ENCODE measurements at regions not wholly inside any gene's neighbourhood (a gene's known extent, or its start where the extent isn't known, plus 50 kb on each side); places are given as distances from the start of the nearest gene placed in this dataset.

DNA sequence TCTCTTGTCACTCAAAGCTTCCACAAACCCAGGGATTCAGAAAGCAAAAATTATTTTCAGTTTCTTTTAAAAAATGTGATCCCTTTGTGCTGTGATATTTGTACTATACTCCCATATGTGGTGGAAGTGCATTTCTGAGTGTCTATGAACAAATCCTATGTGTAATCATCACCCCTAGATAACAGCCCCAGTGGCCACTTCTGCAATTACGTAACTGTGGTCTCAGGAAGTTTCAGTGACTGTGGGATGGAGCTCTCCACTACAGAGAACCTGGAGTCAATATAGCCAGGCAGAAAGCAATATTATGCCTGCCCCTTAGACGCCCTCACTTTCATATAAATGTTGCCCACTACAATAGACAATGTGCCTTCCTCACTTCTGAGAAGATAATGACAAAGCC lies 1101.7 kb upstream of the GHITM start:
- no peak for FAIRE-seq

GRCh38 chr10:83038631-83039030 lies 1100.7 kb upstream of the GHITM start:
- no peak for FAIRE-seq

DNA sequence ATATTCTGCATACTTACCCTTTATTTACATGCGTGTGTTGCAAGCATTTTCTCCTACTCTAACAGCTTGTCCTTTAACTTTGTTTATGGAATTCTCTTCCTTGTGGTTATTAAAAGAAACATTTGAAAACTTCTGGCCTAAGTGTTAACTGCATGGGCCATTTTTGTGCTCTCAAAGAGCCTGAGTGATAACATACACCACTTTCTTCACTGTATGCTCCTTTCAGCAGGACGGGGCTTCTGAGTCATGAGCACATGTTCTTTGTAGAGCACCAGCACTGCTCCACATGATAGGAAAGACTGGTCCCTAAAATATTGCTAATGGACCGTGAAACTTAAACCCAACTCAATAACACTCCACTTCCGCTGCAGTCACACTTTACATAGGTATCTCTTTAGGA lies 1093.6 kb upstream of the GHITM start:
- FAIRE-seq: no peak

GRCh38 chr10:83050815-83051214 lies 1088.5 kb upstream of the GHITM start:
- no peak for FAIRE-seq

GRCh38 chr10:83062871-83063270 lies 1076.4 kb upstream of the GHITM start:
- no peak for FAIRE-seq

- FAIRE-seq: no peak
Measured at GRCh38 chr10:83073472-83073871, 1065.8 kb upstream of the GHITM start.

GRCh38 chr10:83075016-83075814 lies 1064.1 kb upstream of the GHITM start:
- no peak for FAIRE-seq

GRCh38 chr10:83075815-83076355 lies 1063.4 kb upstream of the GHITM start:
- no peak for FAIRE-seq

- no peak for FAIRE-seq
Measured at GRCh38 chr10:83076443-83076842, 1062.9 kb upstream of the GHITM start.

DNA sequence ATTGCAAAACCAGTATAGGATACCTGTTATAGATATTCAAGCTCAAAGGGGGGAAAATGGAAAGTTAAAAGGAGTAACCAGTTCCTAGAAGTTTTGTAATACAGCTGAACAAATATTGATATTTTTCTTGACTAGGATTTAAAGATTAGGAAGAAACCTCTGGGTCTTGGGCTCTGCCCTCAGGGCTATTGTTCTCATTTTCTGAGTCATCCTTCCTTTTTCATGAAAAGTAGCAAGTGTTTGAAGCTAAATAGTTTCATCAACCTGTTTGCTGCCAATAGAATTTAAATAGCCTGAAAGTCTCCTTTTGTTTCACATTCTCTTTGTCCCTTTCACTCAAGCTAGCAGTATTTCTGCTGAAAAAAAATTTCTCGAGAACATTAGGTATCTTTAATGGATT lies 1061.1 kb upstream of the GHITM start:
- FAIRE-seq: no peak

DNA sequence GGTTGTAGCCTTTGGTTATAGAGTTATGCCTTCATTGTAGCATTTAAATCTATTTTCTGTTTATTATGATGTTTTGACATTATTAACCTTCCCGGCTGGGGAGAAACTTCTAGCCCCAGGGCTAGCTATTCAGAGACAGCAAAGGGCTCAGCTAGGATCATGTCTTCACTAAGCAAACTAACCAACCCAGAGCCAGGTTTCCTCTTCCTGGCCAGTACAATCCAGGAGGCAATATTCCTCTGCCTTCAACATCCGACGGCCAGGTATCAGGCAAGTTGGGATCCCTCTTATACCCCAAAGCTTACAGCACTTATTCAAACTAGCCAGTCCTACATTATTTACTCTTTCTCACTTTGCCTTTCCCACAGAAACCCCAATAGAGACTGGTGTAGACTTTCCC lies 1060.7 kb upstream of the GHITM start:
- FAIRE-seq: no peak

- FAIRE-seq: no peak
Measured at GRCh38 chr10:83083831-83084230, 1055.5 kb upstream of the GHITM start.

GRCh38 chr10:83089335-83089734 lies 1050.0 kb upstream of the GHITM start:
- FAIRE-seq: no peak

- no peak for FAIRE-seq
Measured at GRCh38 chr10:83104616-83105015, 1034.7 kb upstream of the GHITM start.

DNA sequence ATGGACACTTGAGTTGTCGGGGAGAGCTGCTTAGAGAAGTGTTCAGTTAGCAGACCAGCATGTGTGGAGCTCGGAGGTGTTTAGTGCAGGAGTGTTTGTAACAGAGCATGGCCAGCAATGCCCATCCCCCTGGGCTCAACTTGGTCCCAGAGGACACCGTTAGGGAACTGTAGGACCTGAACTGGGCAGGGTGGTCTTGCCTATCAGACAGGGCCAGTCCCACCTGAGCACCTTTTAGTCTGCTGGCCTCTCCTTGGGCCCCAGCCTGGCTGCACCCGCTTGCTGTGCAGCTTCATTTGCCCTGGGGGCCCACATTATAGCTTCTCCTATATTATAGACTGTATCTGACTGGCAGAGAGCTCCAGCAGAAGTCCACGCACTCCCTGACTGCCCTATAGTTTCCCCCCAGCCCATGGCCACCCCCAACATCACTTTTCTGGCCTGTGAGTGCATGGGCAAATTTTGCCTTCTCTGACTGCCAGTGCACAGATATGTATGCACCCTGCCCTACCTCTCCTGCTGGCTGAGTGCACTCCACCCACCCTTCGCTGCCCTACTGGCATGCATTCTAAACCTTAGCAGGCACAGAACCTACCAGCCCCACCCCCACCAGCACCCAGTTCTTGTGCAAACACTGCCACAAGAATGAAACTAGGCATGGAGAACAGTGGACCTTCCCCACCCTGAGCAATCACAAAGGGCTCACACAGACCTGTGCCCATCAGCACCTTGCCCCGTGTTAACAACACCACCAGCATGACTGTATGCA lies 1030.6 kb upstream of the GHITM start:
- FAIRE-seq: no peak

DNA sequence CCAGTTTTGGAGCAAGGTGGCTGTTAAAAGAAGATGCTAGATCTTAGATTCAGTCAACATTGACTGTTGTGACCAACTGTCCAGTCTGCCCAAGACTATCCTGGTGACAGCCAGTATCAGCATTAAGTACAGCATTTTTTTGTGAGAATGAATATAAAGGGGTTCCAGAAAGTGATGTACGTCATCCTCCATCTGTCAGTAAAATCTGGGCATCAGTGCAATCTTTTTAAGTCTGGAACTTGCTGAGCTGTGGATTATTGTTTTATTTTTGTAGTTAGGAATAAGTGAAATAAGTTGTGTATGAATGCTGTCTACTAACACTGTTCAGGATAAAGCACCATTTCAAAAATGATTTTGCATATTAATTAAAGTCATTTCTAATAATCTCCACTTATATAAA lies 1020.0 kb upstream of the GHITM start:
- no peak for FAIRE-seq

DNA sequence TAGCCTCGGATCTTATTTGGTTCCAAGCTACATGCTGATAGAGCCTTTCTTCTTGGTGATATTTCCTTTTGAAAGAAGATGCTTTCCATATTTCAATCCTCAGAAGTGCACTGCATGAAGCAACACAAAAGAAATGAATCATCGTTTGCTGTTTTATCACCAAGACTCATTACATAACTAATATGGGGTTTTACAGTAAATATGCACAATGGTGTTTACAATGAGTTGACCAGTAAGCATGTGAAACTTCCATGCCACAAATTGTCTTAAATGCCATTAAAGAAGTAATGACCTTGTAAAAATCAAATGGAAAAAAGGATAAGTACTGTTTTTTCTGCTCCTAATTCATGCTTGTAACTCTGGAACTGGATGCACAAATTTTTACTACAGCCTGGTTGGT lies 1017.0 kb upstream of the GHITM start:
- no peak for FAIRE-seq

- no peak for FAIRE-seq
Measured at GRCh38 chr10:83127942-83128575, 1011.2 kb upstream of the GHITM start.

DNA sequence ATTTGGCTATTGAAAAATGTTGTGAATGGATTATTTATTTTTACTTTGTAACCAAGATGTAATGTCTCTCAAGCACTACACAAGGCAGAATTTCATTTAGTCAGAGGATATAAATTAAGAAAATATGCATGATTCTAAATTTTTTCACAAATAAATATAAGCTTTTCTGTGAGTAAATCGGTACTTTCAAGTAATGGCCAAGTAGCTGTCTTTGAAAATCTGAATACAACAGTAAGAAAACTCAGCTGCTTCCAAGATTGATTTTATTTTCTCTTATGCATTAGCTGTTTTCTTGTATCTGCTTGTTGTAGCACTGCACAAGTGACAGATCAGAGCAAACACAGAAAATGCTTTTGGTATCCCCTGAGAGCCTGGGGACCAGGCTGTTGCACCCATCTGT lies 998.5 kb upstream of the GHITM start:
- FAIRE-seq: no peak

DNA sequence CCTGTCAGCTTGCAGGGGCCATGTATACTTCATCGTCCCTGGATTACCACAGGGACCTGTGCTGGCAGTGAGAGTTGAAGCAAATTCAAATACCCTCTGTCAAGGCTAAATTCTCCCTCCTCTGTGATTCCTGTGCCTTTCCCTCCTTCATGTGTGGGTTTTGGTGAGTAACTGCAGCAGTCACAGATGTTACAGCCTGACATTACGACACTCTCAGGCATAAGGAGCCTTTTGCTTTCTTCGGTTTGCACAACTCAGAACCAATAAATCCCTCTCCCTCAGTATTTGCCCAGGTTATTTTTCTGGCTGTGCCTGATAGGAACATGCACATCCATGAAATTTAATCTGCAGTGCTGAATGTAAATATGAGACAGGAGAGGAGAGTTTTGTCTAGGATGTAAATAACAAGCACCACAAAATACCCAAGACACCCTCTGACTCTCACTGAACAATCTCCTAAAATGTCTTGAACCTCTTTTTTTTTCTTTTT lies 997.2 kb upstream of the GHITM start:
- no peak for FAIRE-seq

DNA sequence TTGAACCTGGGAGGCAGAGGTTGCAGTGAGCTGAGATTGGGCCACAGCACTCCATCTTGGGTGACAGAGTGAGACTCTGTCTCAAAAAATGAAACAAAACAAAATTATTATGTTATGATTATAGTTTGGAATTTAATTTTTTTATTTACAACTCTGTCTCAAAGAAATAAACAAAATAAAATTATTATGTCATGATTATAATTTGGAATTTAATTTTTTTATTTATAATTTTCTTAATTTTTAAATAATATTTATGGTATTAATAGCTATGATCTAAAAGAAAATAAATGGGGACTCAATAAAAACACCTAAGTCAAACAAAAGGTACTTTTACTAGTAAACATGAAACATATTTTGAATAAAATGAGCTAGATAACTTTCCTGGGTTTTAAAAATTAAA lies 994.8 kb upstream of the GHITM start:
- FAIRE-seq: peak; percentile 31

- FAIRE-seq: no peak
Measured at GRCh38 chr10:83153714-83154113, 985.6 kb upstream of the GHITM start.

DNA sequence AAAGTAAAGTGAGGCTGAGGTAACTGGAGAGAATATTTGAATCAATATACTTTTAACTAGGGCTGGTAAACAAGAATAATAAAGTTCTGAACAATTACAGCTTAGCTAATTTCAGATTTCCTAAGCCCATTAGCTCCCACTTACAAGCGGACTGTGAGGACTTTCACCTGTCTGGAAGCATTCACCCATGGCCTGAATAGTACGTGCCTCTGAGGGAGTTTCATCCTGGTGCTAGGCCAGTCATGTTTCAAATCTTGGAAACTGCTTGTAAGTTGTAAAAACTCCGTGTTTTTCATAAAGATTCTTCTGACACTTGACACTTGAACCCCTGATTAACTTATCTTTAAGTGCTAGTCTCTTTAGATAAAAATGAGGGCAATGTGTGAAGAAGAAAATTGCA lies 975.2 kb upstream of the GHITM start:
- FAIRE-seq: no peak

All from colon (tissue), 2 donors.